Kidney (tissue), 13 donors: ENCODE measurements at regions not wholly inside any gene's neighbourhood (a gene's known extent, or its start where the extent isn't known, plus 50 kb on each side); places are given as distances from the start of the nearest gene placed in this dataset.

Experiments used
- DNase-seq, 5 donors: peaks; one replicate each; pipeline ENCODE4 v3.0.0-alpha.2; 2013 to 2020
- FAIRE-seq: peaks from 2 replicates; lab custom pipeline; 2012; peaks lifted over from hg19 to GRCh38; lab: Jason Lieb, UNC
- H3K27ac ChIP-seq, 2 donors: one replicate each; pipeline ENCODE4 v1.7.0; 2013; ENCODE audit warnings: low read depth in 2 of 2, low read length in 2 of 2, inconsistent platforms in 1 of 2
- H3K27me3 ChIP-seq: one replicate; pipeline ENCODE4 v1.7.1; 2013; ENCODE audit warnings: low read length, inconsistent platforms; ENCODE audit not compliant: control insufficient read depth, insufficient read depth
- H3K36me3 ChIP-seq, 3 donors: one replicate each; pipeline versions ENCODE4 v1.7.0 to v1.7.1; 2013; ENCODE audit warnings: low read length in 3 of 3, control low read depth in 1 of 3, inconsistent platforms in 1 of 3; ENCODE audit not compliant: insufficient read depth in 3 of 3, control insufficient read depth in 2 of 3
- H3K4me1 ChIP-seq, 3 donors: one replicate each; pipeline versions ENCODE4 v1.7.0 to v1.7.1; 2013; ENCODE audit warnings: low read length in 3 of 3, inconsistent platforms in 1 of 3, low read depth in 1 of 3; ENCODE audit not compliant: control insufficient read depth in 2 of 3, insufficient read depth in 2 of 3
- H3K4me3 ChIP-seq, 3 donors: one replicate each; pipeline versions ENCODE4 v1.7.0 to v1.8.1; 2013; ENCODE audit warnings: low read length in 3 of 3, control low read depth in 1 of 3, inconsistent platforms in 1 of 3
- H3K9ac ChIP-seq, 3 donors: one replicate each; pipeline versions ENCODE4 v1.7.0 to v1.7.1; 2013; ENCODE audit warnings: low read length in 3 of 3, control low read depth in 1 of 3, inconsistent platforms in 1 of 3
- H3K9me3 ChIP-seq, 3 donors: one replicate each; pipeline versions ENCODE4 v1.7.0 to v1.7.1; 2013; ENCODE audit warnings: low read length in 3 of 3, control low read depth in 1 of 3, inconsistent platforms in 1 of 3; ENCODE audit not compliant: control insufficient read depth in 2 of 3, insufficient read depth in 1 of 3
- intact Hi-C: fragments of 100-400 bp; cut with DNase I; formaldehyde crosslinking; loops from one replicate; pipeline ENCODE4 v1.11.1; 2022
- TF ChIP-seq, protein P1 (sequence below): IDR thresholded peaks from 3 replicates; pipeline ENCODE4 v1.5.1; 2012; ENCODE audit warnings: mild to moderate bottlenecking, moderate library complexity, borderline replicate concordance; ENCODE audit not compliant: insufficient read depth; ENCODE audit errors: extremely low read depth
- donor health status: control.
- donor health status: control.
- donor health status: control.
- donor health status: control.
- donor health status: control.
- donor health status: DM: yes; HTN: yes; CAD: no.
- donor health status: Normal renal cell carcinoma (clear cell type).

DNA sequence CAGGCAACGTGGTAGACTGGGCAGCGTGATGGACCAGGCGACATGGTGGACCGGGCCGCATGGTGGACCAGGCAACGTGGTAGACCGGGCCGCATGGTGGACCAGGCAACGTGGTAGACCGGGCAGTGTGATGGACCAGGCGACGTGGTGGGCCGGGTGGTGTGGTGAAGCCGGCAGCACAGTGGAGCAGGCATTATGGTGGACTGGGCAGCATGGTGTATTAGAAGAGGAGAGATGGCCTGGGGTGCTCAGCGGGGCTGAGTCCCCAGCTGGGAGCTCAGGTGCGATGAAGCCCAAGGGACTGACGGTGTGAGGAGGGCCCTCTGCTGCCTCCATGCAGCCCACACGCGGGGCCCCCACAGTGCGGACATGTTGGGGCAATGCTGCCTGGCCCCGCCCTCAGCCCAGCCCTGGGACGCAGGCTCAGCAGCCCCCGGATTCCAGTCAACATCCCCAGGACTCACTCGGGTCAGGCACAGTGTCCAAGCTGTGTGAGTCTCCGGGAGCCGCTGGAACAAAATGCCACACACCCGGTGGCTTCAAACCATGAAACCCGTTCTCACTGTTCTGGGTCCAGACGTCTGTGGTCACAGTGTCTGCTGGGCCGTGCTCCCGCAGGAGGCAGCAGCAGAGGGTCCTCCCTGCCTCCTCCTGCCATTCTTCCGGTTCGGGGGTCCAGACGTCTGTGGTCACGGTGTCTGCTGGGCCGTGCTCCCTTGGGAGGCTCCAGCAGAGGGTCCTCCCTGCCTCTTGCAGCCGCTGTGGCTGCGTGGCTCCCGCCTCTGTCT is 1084.9 kb downstream of the BRD1 start:
- peak in 3 of 5 donors; percentile 7 to 57 (median 19) for DNase-seq

DNA sequence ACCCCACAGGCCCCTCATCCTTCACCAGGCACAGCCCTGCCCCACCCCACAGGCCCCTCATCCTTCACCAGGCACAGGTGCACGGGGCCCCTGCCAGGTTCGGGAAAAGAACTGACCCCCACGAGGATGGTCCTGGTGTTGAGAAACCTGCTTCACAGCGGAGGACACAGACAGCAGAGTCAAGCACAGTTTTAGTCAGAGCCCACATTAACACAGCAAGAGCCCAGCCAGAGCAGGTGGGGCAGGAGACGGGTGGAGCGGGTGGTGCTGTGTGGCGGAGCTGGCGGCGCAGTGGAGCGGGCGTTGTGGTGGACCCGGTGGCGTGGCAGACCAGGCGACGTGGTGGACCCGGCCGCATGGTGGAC is 1085.5 kb downstream of the BRD1 start:
- Histone ChIP-seq H3K4me1 (no peaks in the 10 kb centered on the region), H3K9me3 (no peaks in the 10 kb centered on the region), H3K27ac (no peak overlapping the region), H3K27me3 (no peaks in the 10 kb centered on the region), H3K36me3 (no peaks in the 10 kb centered on the region), H3K4me3 (no peak overlapping the region), H3K9ac (no peak overlapping the region)
- TF ChIP-seq, protein P1, sequence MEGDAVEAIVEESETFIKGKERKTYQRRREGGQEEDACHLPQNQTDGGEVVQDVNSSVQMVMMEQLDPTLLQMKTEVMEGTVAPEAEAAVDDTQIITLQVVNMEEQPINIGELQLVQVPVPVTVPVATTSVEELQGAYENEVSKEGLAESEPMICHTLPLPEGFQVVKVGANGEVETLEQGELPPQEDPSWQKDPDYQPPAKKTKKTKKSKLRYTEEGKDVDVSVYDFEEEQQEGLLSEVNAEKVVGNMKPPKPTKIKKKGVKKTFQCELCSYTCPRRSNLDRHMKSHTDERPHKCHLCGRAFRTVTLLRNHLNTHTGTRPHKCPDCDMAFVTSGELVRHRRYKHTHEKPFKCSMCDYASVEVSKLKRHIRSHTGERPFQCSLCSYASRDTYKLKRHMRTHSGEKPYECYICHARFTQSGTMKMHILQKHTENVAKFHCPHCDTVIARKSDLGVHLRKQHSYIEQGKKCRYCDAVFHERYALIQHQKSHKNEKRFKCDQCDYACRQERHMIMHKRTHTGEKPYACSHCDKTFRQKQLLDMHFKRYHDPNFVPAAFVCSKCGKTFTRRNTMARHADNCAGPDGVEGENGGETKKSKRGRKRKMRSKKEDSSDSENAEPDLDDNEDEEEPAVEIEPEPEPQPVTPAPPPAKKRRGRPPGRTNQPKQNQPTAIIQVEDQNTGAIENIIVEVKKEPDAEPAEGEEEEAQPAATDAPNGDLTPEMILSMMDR, result no peak
- DNase-seq (peak in 1 of 5 donors; percentile 62), FAIRE-seq (no peak)
- intact Hi-C loops, result no loop called here

More for the DNA sequence above, 1084.9 kb downstream of the BRD1 start:
- intact Hi-C loops, result no loop called here
- Histone ChIP-seq H3K4me1 (no peaks in the 10 kb centered on the region), H3K9ac (no peak overlapping the region), H3K4me3 (no peak overlapping the region), H3K36me3 (no peaks in the 10 kb centered on the region), H3K27ac (no peak overlapping the region), H3K27me3 (no peaks in the 10 kb centered on the region), H3K9me3 (no peaks in the 10 kb centered on the region)
- TF ChIP-seq, protein P1, result no peak
- no peak for FAIRE-seq

DNA sequence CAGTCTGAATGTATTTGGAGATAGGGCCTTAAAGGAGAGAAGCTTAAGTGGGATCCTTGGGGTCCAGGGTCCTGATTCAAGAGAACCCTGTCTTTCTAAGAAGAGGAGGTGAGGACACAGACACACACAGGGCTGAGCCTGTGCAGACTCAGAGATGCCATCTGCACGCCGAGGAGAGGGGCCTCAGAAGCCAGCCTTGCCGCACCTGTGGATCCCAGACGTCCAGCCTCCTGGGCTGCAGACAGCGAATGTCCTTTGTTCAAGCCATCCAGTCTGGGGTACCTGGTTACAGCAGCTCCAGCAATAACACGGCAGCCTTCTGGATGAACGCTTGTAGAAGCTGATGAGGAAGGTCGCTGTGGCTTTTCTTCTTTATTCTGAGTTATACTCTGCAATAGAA is 1086.1 kb downstream of the BRD1 start:
- Histone ChIP-seq H3K36me3 (no peaks in the 10 kb centered on the region), H3K27me3 (no peaks in the 10 kb centered on the region), H3K4me3 (no peak overlapping the region), H3K27ac (no peak overlapping the region), H3K9me3 (no peaks in the 10 kb centered on the region), H3K4me1 (no peaks in the 10 kb centered on the region), H3K9ac (no peak overlapping the region)
- no peak for FAIRE-seq
- TF ChIP-seq, protein P1, result no peak
- intact Hi-C loops, result no loop called here
- DNase-seq, result peak in 1 of 5 donors; percentile 5
